ENCODE measurements at regions not wholly inside any gene's neighbourhood (a gene's known extent, or its start where the extent isn't known, plus 50 kb on each side); places are given as distances from the start of the nearest gene placed in this dataset.

DNA sequence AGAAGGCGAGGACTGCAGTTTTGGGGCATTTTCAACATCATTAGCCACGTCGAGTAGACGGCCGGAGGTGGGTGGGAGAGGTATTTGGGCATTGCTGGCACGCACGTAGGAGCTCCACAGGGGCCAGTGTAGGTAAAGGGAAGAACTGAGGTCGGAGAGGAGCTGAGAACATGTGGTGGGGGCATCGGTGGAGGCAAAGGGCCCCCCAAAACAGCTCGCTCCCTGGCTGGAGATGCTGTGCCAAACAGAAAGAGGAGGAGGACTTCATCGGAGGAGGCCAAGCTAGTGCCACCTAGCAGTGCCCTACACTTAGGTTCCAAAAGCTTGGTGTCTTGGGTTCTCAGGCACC is 52.0 kb upstream of the PPP2R5C start:
- no peak for TF ChIP-seq EZH2 (IDR thresholded peaks at IDR 0.05; ENCODE audit: borderline replicate concordance, control insufficient read depth, low read depth, low read length)
- TF ChIP-seq, protein P1, sequence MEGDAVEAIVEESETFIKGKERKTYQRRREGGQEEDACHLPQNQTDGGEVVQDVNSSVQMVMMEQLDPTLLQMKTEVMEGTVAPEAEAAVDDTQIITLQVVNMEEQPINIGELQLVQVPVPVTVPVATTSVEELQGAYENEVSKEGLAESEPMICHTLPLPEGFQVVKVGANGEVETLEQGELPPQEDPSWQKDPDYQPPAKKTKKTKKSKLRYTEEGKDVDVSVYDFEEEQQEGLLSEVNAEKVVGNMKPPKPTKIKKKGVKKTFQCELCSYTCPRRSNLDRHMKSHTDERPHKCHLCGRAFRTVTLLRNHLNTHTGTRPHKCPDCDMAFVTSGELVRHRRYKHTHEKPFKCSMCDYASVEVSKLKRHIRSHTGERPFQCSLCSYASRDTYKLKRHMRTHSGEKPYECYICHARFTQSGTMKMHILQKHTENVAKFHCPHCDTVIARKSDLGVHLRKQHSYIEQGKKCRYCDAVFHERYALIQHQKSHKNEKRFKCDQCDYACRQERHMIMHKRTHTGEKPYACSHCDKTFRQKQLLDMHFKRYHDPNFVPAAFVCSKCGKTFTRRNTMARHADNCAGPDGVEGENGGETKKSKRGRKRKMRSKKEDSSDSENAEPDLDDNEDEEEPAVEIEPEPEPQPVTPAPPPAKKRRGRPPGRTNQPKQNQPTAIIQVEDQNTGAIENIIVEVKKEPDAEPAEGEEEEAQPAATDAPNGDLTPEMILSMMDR (IDR thresholded peaks at IDR 0.05 in 2 of 3, conservative IDR thresholded peaks at IDR 0.05 in 1 of 3; ENCODE audit: control insufficient read depth in 2 of 3, extremely low read depth in 1 of 3, insufficient read depth in 1 of 3, low read depth in 3 of 3, low read length in 3 of 3): no peak
- TF ChIP-seq, protein P2, sequence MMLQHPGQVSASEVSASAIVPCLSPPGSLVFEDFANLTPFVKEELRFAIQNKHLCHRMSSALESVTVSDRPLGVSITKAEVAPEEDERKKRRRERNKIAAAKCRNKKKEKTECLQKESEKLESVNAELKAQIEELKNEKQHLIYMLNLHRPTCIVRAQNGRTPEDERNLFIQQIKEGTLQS (IDR thresholded peaks at IDR 0.05; ENCODE audit: borderline replicate concordance, extremely low read depth, low read depth, low read length): no peak
- TF ChIP-seq POLR2A (IDR thresholded peaks at IDR 0.05; ENCODE audit: low read depth, low read length): no peak
- TF ChIP-seq MXI1 (IDR thresholded peaks at IDR 0.05; ENCODE audit: low read depth, low read length): no peak
- no peak for TF ChIP-seq TBL1XR1 (IDR thresholded peaks at IDR 0.05; ENCODE audit: low read depth, low read length)
- no peak for TF ChIP-seq NR2C2 (IDR thresholded peaks at IDR 0.05; ENCODE audit: borderline replicate concordance, control insufficient read depth, insufficient read length, low read depth)
- TF ChIP-seq RAD51 (IDR thresholded peaks at IDR 0.05): no peak
- TF ChIP-seq PRDM15 (CRISPR knock-in tag; IDR thresholded peaks at IDR 0.05): no peak
- TF ChIP-seq SPI1 (IDR thresholded peaks at IDR 0.05; ENCODE audit: borderline replicate concordance, insufficient read depth, low read depth, low read length): no peak
- no peak for TF ChIP-seq USF2 (IDR thresholded peaks at IDR 0.05; ENCODE audit: borderline replicate concordance, low read depth, low read length)

All from GM12878 (cell line).